ENCODE measurements at regions not wholly inside any gene's neighbourhood (a gene's known extent, or its start where the extent isn't known, plus 50 kb on each side); places are given as distances from the start of the nearest gene placed in this dataset.
"Not testable (repeated sequence)": the region's sequence is repeated elsewhere in the genome, so short reads cannot be mapped to it uniquely, and the experiment has no call there.

- Histone ChIP-seq H3K4me3 (no peak overlapping the region), H3K4me1 (ENCODE audit: low read depth) (no peaks in the 10 kb centered on the region), H3K9me3 (no peaks in the 10 kb centered on the region), H3K36me3 (ENCODE audit: low read depth) (no peaks in the 10 kb centered on the region)
- DNase-seq = no peak
- no peak for ATAC-seq
- intact Hi-C loops (cut with DNase I, micrococcal nuclease) = no loop called here
- TF ChIP-seq, protein P1, sequence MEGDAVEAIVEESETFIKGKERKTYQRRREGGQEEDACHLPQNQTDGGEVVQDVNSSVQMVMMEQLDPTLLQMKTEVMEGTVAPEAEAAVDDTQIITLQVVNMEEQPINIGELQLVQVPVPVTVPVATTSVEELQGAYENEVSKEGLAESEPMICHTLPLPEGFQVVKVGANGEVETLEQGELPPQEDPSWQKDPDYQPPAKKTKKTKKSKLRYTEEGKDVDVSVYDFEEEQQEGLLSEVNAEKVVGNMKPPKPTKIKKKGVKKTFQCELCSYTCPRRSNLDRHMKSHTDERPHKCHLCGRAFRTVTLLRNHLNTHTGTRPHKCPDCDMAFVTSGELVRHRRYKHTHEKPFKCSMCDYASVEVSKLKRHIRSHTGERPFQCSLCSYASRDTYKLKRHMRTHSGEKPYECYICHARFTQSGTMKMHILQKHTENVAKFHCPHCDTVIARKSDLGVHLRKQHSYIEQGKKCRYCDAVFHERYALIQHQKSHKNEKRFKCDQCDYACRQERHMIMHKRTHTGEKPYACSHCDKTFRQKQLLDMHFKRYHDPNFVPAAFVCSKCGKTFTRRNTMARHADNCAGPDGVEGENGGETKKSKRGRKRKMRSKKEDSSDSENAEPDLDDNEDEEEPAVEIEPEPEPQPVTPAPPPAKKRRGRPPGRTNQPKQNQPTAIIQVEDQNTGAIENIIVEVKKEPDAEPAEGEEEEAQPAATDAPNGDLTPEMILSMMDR (IDR thresholded peaks at IDR 0.05) = no peak
Measured at GRCh38 chr3:187858041-187858440, 112.8 kb upstream of the BCL6 start.

DNA sequence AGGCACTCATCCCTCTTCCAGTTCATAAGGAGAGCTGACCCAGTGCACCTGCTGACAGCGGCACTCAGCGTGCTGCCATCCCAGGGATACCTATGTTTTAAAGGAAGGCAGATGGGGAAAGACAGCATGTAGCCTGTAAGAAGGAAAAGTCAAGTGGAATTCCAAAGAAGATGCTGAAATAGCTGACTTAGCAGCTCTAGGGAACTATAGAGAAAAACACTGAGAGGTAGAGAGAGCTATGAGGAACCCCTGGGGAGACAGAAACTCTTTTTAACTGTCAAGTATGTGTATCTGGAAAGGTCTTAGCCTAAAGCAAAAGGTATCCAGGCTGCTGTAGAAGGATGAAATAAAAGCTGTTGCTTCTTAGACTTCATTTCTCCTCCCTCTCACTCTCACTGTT is 113.4 kb upstream of the BCL6 start:
- DNase-seq (no peak), ATAC-seq (no peak)
- Histone ChIP-seq H3K4me1 (ENCODE audit: low read depth) (no peaks in the 10 kb centered on the region), H3K9me3 (no peaks in the 10 kb centered on the region), H3K4me3 (no peak overlapping the region), H3K36me3 (ENCODE audit: low read depth) (no peaks in the 10 kb centered on the region)
- intact Hi-C loops (cut with DNase I, micrococcal nuclease) = no loop called here
- TF ChIP-seq, protein P1 (IDR thresholded peaks at IDR 0.05) = no peak

GRCh38 chr3:187862701-187863277 is 117.5 kb upstream of the BCL6 start:
- intact Hi-C loops (cut with DNase I, micrococcal nuclease); ATAC-seq; H3K36me3 ChIP-seq (ENCODE audit: low read depth); H3K9me3 ChIP-seq; H3K4me3 ChIP-seq; H3K4me1 ChIP-seq (ENCODE audit: low read depth): not testable (repeated sequence)
- DNase-seq = peak in 2 of 3 donors; percentile 30 to 37

- Histone ChIP-seq H3K4me3 (no peak overlapping the region), H3K9me3 (no peaks in the 10 kb centered on the region), H3K36me3 (ENCODE audit: low read depth) (no peaks in the 10 kb centered on the region), H3K4me1 (ENCODE audit: low read depth) (no peaks in the 10 kb centered on the region)
- no peak for DNase-seq
- no peak for ATAC-seq
- TF ChIP-seq, protein P1 (IDR thresholded peaks at IDR 0.05) = no peak
- intact Hi-C loops (cut with DNase I, micrococcal nuclease) = no loop called here
Measured at GRCh38 chr3:187870360-187871203, 125.3 kb upstream of the BCL6 start.

GRCh38 chr3:187871204-187871591 is 125.9 kb upstream of the BCL6 start:
- intact Hi-C loops (cut with DNase I, micrococcal nuclease) = no loop called here
- DNase-seq (no peak), ATAC-seq (no peak)

GRCh38 chr3:187871848-187872247 is 126.6 kb upstream of the BCL6 start:
- H3K36me3 ChIP-seq (ENCODE audit: low read depth) = no peaks in the 10 kb centered on the region
- H3K9me3 ChIP-seq = no peaks in the 10 kb centered on the region
- no peak for DNase-seq
- intact Hi-C loops (cut with DNase I, micrococcal nuclease) = no loop called here
- ATAC-seq = no peak
- H3K4me1 ChIP-seq (ENCODE audit: low read depth) = no peaks in the 10 kb centered on the region
- TF ChIP-seq, protein P1 (IDR thresholded peaks at IDR 0.05) = no peak
- no peak overlapping the region for H3K4me3 ChIP-seq

More at GRCh38 chr3:187871204-187871591, 125.9 kb upstream of the BCL6 start:
- no peaks in the 10 kb centered on the region for H3K4me1 ChIP-seq (ENCODE audit: low read depth)
- TF ChIP-seq, protein P1 (IDR thresholded peaks at IDR 0.05) = no peak
- H3K36me3 ChIP-seq (ENCODE audit: low read depth) = no peaks in the 10 kb centered on the region
- H3K4me3 ChIP-seq = no peak overlapping the region
- no peaks in the 10 kb centered on the region for H3K9me3 ChIP-seq
